Keratinocyte (primary cell): ENCODE measurements at regions not wholly inside any gene's neighbourhood (a gene's known extent, or its start where the extent isn't known, plus 50 kb on each side); places are given as distances from the start of the nearest gene placed in this dataset.

Source experiments
- DNase-seq: peaks from one replicate; pipeline ENCODE4 v3.0.0-alpha.2; 2011; ENCODE audit warnings: low read depth, missing footprints, low spot score
- FAIRE-seq: peaks from 2 replicates; lab custom pipeline; 2011; peaks lifted over from hg19 to GRCh38; lab: Jason Lieb, UNC
- H2AFZ ChIP-seq: 2 replicates; pipeline ENCODE4 v1.6.0; 2012; ENCODE audit warnings: low read length, control low read depth, inconsistent platforms; ENCODE audit not compliant: control insufficient read depth
- H3K27ac ChIP-seq: 2 replicates; pipeline ENCODE4 v1.5.1; 2011; ENCODE audit warnings: low read length; ENCODE audit not compliant: control insufficient read depth, insufficient read depth
- H3K27me3 ChIP-seq: 3 replicates; pipeline ENCODE4 v1.6.0; 2011; ENCODE audit warnings: low read length; ENCODE audit not compliant: control insufficient read depth, insufficient read depth; ENCODE audit errors: extremely low read depth
- H3K36me3 ChIP-seq, 2 experiments: 2 replicates in 1 of 2; 3 replicates in 1 of 2; pipeline ENCODE4 v1.5.1; 2011; ENCODE audit warnings: low read length in 2 of 2, mild to moderate bottlenecking in 1 of 2; ENCODE audit not compliant: control insufficient read depth in 2 of 2, insufficient read depth in 2 of 2; ENCODE audit errors: extremely low read depth in 1 of 2
- H3K4me1 ChIP-seq: 3 replicates; pipeline ENCODE4 v1.5.1; 2011; ENCODE audit warnings: low read length; ENCODE audit not compliant: control insufficient read depth, insufficient read depth; ENCODE audit errors: extremely low read depth
- H3K4me2 ChIP-seq: 3 replicates; pipeline ENCODE4 v1.6.0; 2011; ENCODE audit warnings: low read depth, low read length; ENCODE audit not compliant: control insufficient read depth, insufficient read depth; ENCODE audit errors: extremely low read depth
- H3K4me3 ChIP-seq, 3 experiments: fragments of 200-600 bp in 1 of 3; sonication (generic) in 1 of 3; 2 replicates in 2 of 3; 3 replicates in 1 of 3; pipeline ENCODE4 v1.5.1; 2011 to 2016; ENCODE audit warnings: low read length in 3 of 3, mild to moderate bottlenecking in 3 of 3, control low read depth in 2 of 3, inconsistent platforms in 1 of 3, low read depth in 1 of 3, mixed read lengths in 1 of 3, mixed run types in 1 of 3, moderate library complexity in 1 of 3; ENCODE audit not compliant: control insufficient read depth in 2 of 3, insufficient read depth in 2 of 3; ENCODE audit errors: extremely low read depth in 1 of 3
- H3K79me2 ChIP-seq: 2 replicates; pipeline ENCODE4 v1.6.0; 2012; ENCODE audit warnings: low read length; ENCODE audit not compliant: control insufficient read depth, insufficient read depth
- H3K9ac ChIP-seq: 3 replicates; pipeline ENCODE4 v1.6.0; 2011; ENCODE audit warnings: low read length; ENCODE audit not compliant: control insufficient read depth, insufficient read depth; ENCODE audit errors: extremely low read depth
- H3K9me1 ChIP-seq: 3 replicates; pipeline ENCODE4 v1.6.0; 2011; ENCODE audit warnings: low read length; ENCODE audit not compliant: control insufficient read depth, insufficient read depth; ENCODE audit errors: extremely low read depth
- H3K9me3 ChIP-seq: 2 replicates; pipeline ENCODE4 v1.5.1; 2012; ENCODE audit warnings: low read depth, low read length; ENCODE audit not compliant: control insufficient read depth
- H4K20me1 ChIP-seq: 3 replicates; pipeline ENCODE4 v1.6.0; 2011; ENCODE audit warnings: low read length; ENCODE audit not compliant: control insufficient read depth, insufficient read depth; ENCODE audit errors: extremely low read depth
- CTCF ChIP-seq, 3 experiments: IDR thresholded peaks in 1 of 3; conservative IDR thresholded peaks in 1 of 3; optimal IDR thresholded peaks in 1 of 3; 2 replicates in 2 of 3; 3 replicates in 1 of 3; pipeline versions ENCODE3 to v1.5.1; 2011; ENCODE audit warnings: low read length in 3 of 3, mild to moderate bottlenecking in 3 of 3, moderate library complexity in 2 of 3, control low read depth in 1 of 3, inconsistent platforms in 1 of 3; ENCODE audit not compliant: insufficient read depth in 2 of 3; ENCODE audit errors: extremely low read depth in 1 of 3
- EZH2 ChIP-seq: IDR thresholded peaks from one replicate; pipeline ENCODE4 v1.6.1; 2012; ENCODE audit warnings: inconsistent platforms, mild to moderate bottlenecking, low read length, moderate library complexity
- dilution Hi-C: fragments of 300-500 bp; cut with MboI; formaldehyde crosslinking; loops from one replicate; pipeline ENCODE4 v1.7.0; 2020; ENCODE audit warnings: low sequenced_read_pairs; ENCODE audit not compliant: extremely low pct_ligation_motif_present

- Histone ChIP-seq H3K9me3 (no peaks in the 10 kb centered on the region), H2AFZ (no peak overlapping the region), H3K9ac (no peak overlapping the region), H3K36me3 (no peaks in the 10 kb centered on the region), H3K4me2 (no peak overlapping the region), H3K79me2 (no peaks in the 10 kb centered on the region), H3K4me3 (no peak overlapping the region), H3K27ac (no peak overlapping the region), H4K20me1 (no peaks in the 10 kb centered on the region), H3K27me3 (no peaks in the 10 kb centered on the region), H3K9me1 (no peaks in the 10 kb centered on the region), H3K4me1 (no peaks in the 10 kb centered on the region)
- no peak for FAIRE-seq
- DNase-seq: no peak
- dilution Hi-C loops: no loop called here
- no peak for TF ChIP-seq EZH2
- peak in 2 of 3 experiments; percentile 15 to 21 for TF ChIP-seq CTCF (optimal IDR thresholded peaks at IDR 0.05 in 1 of 3, IDR thresholded peaks at IDR 0.05 in 1 of 3, conservative IDR thresholded peaks at IDR 0.05 in 1 of 3; ENCODE audit: extremely low read depth in 1 of 3, insufficient read depth in 2 of 3, low read length in 3 of 3)
Observed at GRCh38 chr11:101759771-101760450, 154.9 kb upstream of the CEP126 start.

GRCh38 chr11:101757741-101758140 is 157.1 kb upstream of the CEP126 start:
- TF ChIP-seq CTCF (optimal IDR thresholded peaks at IDR 0.05 in 1 of 3, IDR thresholded peaks at IDR 0.05 in 1 of 3, conservative IDR thresholded peaks at IDR 0.05 in 1 of 3; ENCODE audit: extremely low read depth in 1 of 3, insufficient read depth in 2 of 3, low read length in 3 of 3): no peak
- TF ChIP-seq EZH2: no peak
- H3K79me2 ChIP-seq: no peaks in the 10 kb centered on the region
- H3K9me3 ChIP-seq: no peaks in the 10 kb centered on the region
- no peak overlapping the region for H3K27ac ChIP-seq
- H3K9ac ChIP-seq: no peak overlapping the region
- H3K4me3 ChIP-seq: no peak overlapping the region
- no peaks in the 10 kb centered on the region for H3K27me3 ChIP-seq
- DNase-seq (no peak), FAIRE-seq (no peak)
- H3K4me2 ChIP-seq: no peak overlapping the region
- H4K20me1 ChIP-seq: no peaks in the 10 kb centered on the region
- dilution Hi-C loops: no loop called here
- no peak overlapping the region for H2AFZ ChIP-seq
- no peaks in the 10 kb centered on the region for H3K36me3 ChIP-seq
- no peaks in the 10 kb centered on the region for H3K9me1 ChIP-seq
- H3K4me1 ChIP-seq: no peaks in the 10 kb centered on the region
